K562 (cell line): ENCODE measurements at regions not wholly inside any gene's neighbourhood (a gene's known extent, or its start where the extent isn't known, plus 50 kb on each side); places are given as distances from the start of the nearest gene placed in this dataset.

Experiments
- ATAC-seq: fragments of 200-7000 bp; cut with Tn5 transposase; 3 replicates; pipeline ENCODE4 v1.9.1; 2020; ENCODE audit warnings: moderate library complexity
- BruUV-seq: library from RNA; stranded (reverse); fragments of 400-500 nt; replicated peaks from 2 replicates; lab custom pipeline; 2021; lab: Mats Ljungman, UMichigan
- CTCF ChIA-PET: fragments of 300-600 bp; formaldehyde crosslinking; extraction: SDS; loops from one replicate; lab custom pipeline; 2021; ENCODE audit warnings: low intra/inter-chr PET ratio; lab: Yijun Ruan, JAX
- POLR2A ChIA-PET: fragments of 300-600, 350-650 bp; sonication (Branson Sonifier 250); formaldehyde crosslinking; extraction: SDS; loops from one replicate; lab custom pipeline; 2021; ENCODE audit warnings: antibody characterized with exemption, inconsistent platforms; lab: Yijun Ruan, JAX
- DNase-seq, 4 experiments: peaks; one replicate each; pipeline versions ENCODE4 v3.0.0 to v3.0.0-alpha.2; 2011 to 2018; ENCODE audit warnings: low spot score in 3 of 4, mixed read lengths in 3 of 4; ENCODE audit errors: extremely low read depth in 1 of 4
- FAIRE-seq: peaks from 2 replicates; lab custom pipeline; 2011; peaks lifted over from hg19 to GRCh38; lab: Jason Lieb, UNC
- H2AFZ ChIP-seq: 2 replicates; pipeline ENCODE4 v1.6.0; 2011; ENCODE audit warnings: low read depth, low read length, control low read depth, inconsistent platforms
- H3K27ac ChIP-seq: fragments of 200-600 bp; 3 replicates; pipeline ENCODE4 v1.8.0; 2011; ENCODE audit warnings: low read depth, mild to moderate bottlenecking, control low read depth, inconsistent platforms, low read length, moderate library complexity, mixed read lengths; ENCODE audit errors: extremely low read depth
- H3K27me3 ChIP-seq, 2 experiments: fragments of 300-600 bp in 1 of 2; 2 replicates in 1 of 2; 3 replicates in 1 of 2; pipeline versions ENCODE4 v1.6.0 to v1.8.0; 2011; ENCODE audit warnings: inconsistent platforms in 2 of 2, low read length in 2 of 2, mild to moderate bottlenecking in 1 of 2, mixed read lengths in 1 of 2, moderate library complexity in 1 of 2; ENCODE audit not compliant: control insufficient read depth in 2 of 2, insufficient read depth in 2 of 2
- H3K36me3 ChIP-seq: fragments of 300-600 bp; 3 replicates; pipeline ENCODE4 v1.8.0; 2011; ENCODE audit warnings: mild to moderate bottlenecking, low read length, inconsistent platforms; ENCODE audit not compliant: control insufficient read depth, insufficient read depth
- H3K4me1 ChIP-seq, 2 experiments: fragments of 200-600 bp in 1 of 2; replicated peaks in 1 of 2; 2 replicates in 1 of 2; 3 replicates in 1 of 2; pipeline versions ENCODE4 v1.5.1 to v1.8.0; 2011; ENCODE audit warnings: inconsistent platforms in 2 of 2, low read length in 2 of 2, mild to moderate bottlenecking in 1 of 2, mixed read lengths in 1 of 2, moderate library complexity in 1 of 2; ENCODE audit not compliant: control insufficient read depth in 2 of 2, insufficient read depth in 2 of 2
- H3K4me2 ChIP-seq: 2 replicates; pipeline ENCODE4 v1.6.1; 2011; ENCODE audit warnings: low read length, control low read depth, inconsistent platforms, mixed read lengths; ENCODE audit not compliant: insufficient read depth
- H3K4me3 ChIP-seq: fragments of 200-600 bp; sonication (generic), shearing (Covaris generic); 2 replicates; pipeline ENCODE4 v1.5.1; 2016; ENCODE audit warnings: control low read depth, inconsistent platforms
- H3K79me2 ChIP-seq: fragments of 200-600 bp; 3 replicates; pipeline ENCODE4 v1.8.0; 2011; ENCODE audit warnings: low read length, inconsistent platforms; ENCODE audit not compliant: control insufficient read depth, insufficient read depth
- H3K9ac ChIP-seq, 2 experiments: 2 replicates each; pipeline versions ENCODE4 v1.6.0 to v1.6.1; 2011; ENCODE audit warnings: low read depth in 2 of 2, low read length in 2 of 2, control low read depth in 1 of 2, inconsistent platforms in 1 of 2, mild to moderate bottlenecking in 1 of 2, mixed read lengths in 1 of 2; ENCODE audit not compliant: insufficient read depth in 1 of 2
- H3K9me1 ChIP-seq: one replicate; pipeline ENCODE4 v1.6.0; 2011; ENCODE audit warnings: inconsistent platforms, mild to moderate bottlenecking, low read length, moderate library complexity; ENCODE audit not compliant: control insufficient read depth, insufficient read depth
- H3K9me3 ChIP-seq: replicated peaks from 2 replicates; pipeline ENCODE4 v1.5.1; 2011; ENCODE audit warnings: low read depth, low read length, inconsistent platforms; ENCODE audit not compliant: control insufficient read depth, insufficient read depth
- H4K20me1 ChIP-seq: replicated peaks from 2 replicates; pipeline ENCODE4 v1.6.1; 2011; ENCODE audit warnings: low read length, inconsistent platforms, mixed read lengths; ENCODE audit not compliant: control insufficient read depth, insufficient read depth
- CREM ChIP-seq: IDR thresholded peaks from 2 replicates; pipeline ENCODE4 v1.6.1; 2014; ENCODE audit warnings: antibody characterized with exemption, low read depth
- E2F6 ChIP-seq, 2 experiments: IDR thresholded peaks; 2 replicates each; pipeline ENCODE4 v1.6.1; 2011; ENCODE audit warnings: borderline replicate concordance in 1 of 2, control low read depth in 1 of 2, low read depth in 1 of 2, low read length in 1 of 2, mild to moderate bottlenecking in 1 of 2, mixed read lengths in 1 of 2, moderate library complexity in 1 of 2; ENCODE audit not compliant: insufficient read depth in 1 of 2, insufficient read length in 1 of 2, poor library complexity in 1 of 2, severe bottlenecking in 1 of 2; ENCODE audit errors: extremely low read depth in 1 of 2
- MAFK ChIP-seq: IDR thresholded peaks from 2 replicates; pipeline ENCODE4 v1.6.1; 2011; ENCODE audit warnings: low read length, improper control_type of control experiment
- NR2F6 ChIP-seq: fragments of 450-650 bp; formaldehyde crosslinking; IDR thresholded peaks from 2 replicates; pipeline ENCODE4 v1.4.0; 2020; ENCODE audit warnings: mild to moderate bottlenecking
- SMARCB1 ChIP-seq: IDR thresholded peaks from 2 replicates; pipeline ENCODE4 v1.6.1; 2011; ENCODE audit warnings: improper control_type of control experiment, low read depth; ENCODE audit not compliant: insufficient read length
- SRSF3 ChIP-seq: fragments of 200-400 bp; formaldehyde crosslinking; IDR thresholded peaks from 2 replicates; pipeline ENCODE4 v1.6.1; 2016; ENCODE audit warnings: mild to moderate bottlenecking, low read length, moderate library complexity; ENCODE audit not compliant: insufficient read depth
- TAF1 ChIP-seq: IDR thresholded peaks from 2 replicates; pipeline ENCODE4 v1.6.1; 2011; ENCODE audit warnings: mild to moderate bottlenecking, low read length, moderate library complexity; ENCODE audit not compliant: insufficient read depth, control insufficient read depth, severe bottlenecking; ENCODE audit errors: extremely low read depth
- TSC22D4 ChIP-seq: fragments of 450-650 bp; IDR thresholded peaks from 2 replicates; pipeline ENCODE4 v1.6.1; 2016; ENCODE audit warnings: missing genetic modification characterization, missing biosample characterization, control low read depth
- USF2 ChIP-seq: sonication (generic); formaldehyde crosslinking; IDR thresholded peaks from 2 replicates; pipeline ENCODE4 v1.5.0; 2020; ENCODE audit warnings: missing genetic modification reagents
- XRCC4 ChIP-seq: IDR thresholded peaks from one replicate; pipeline ENCODE4 v1.6.1; 2011; ENCODE audit not compliant: insufficient read depth, insufficient read length; ENCODE audit errors: extremely low read depth
- XRCC5 ChIP-seq: fragments of 200-400 bp; formaldehyde crosslinking; IDR thresholded peaks from 2 replicates; pipeline ENCODE4 v1.6.1; 2017; ENCODE audit warnings: low read depth, mild to moderate bottlenecking, low read length
- ZHX1 ChIP-seq: fragments of 150-350 bp; conservative IDR thresholded peaks from 2 replicates; pipeline ENCODE4 v1.6.1; 2014; ENCODE audit warnings: low read length
- ZNF143 ChIP-seq: sonication (generic); formaldehyde crosslinking; IDR thresholded peaks from 2 replicates; pipeline ENCODE4 v1.9.0; 2022; ENCODE audit warnings: mild to moderate bottlenecking, missing genetic modification reagents
- ZNF699 ChIP-seq: fragments of 250-450 bp; sonication (Bioruptor Pico); IDR thresholded peaks from 2 replicates; pipeline ENCODE4 v1.8.0; 2021; ENCODE audit warnings: mild to moderate bottlenecking, moderate library complexity; ENCODE audit not compliant: insufficient replicate concordance
- ZSCAN29 ChIP-seq: fragments of 450-650 bp; IDR thresholded peaks from 2 replicates; pipeline ENCODE4 v1.6.1; 2017
- WGBS: fragments of 100-300 bp; shearing (Covaris generic); methylation state at CpG from one replicate; pipeline ENCODE4 v1.1.6; 2016; ENCODE audit warnings: low coverage, mixed read lengths; ENCODE audit not compliant: insufficient coverage; ENCODE audit errors: missing lambda C conversion rate; 5-methylcytosine and 5-hydroxymethylcytosine counted together
- in situ Hi-C: fragments of 300-500 bp; cut with MboI; formaldehyde crosslinking; loops from 4 replicates; pipeline ENCODE4 v1.15.0; 2018; ENCODE audit warnings: inconsistent platforms, mixed read lengths
- intact Hi-C: fragments of 100-400 bp; cut with micrococcal nuclease; formaldehyde crosslinking; loops from 2 replicates; pipeline ENCODE4 v1.14.2; 2022

- TF ChIP-seq E2F6 (IDR thresholded peaks at IDR 0.05; ENCODE audit: borderline replicate concordance in 1 of 2, extremely low read depth in 1 of 2, insufficient read depth in 1 of 2, insufficient read length in 1 of 2, low read depth in 1 of 2, low read length in 1 of 2, poor library complexity in 1 of 2, severe bottlenecking in 1 of 2) (no peak), MAFK (no peak), CREM (no peak)
- TF ChIP-seq, all 486 proteins: peak for 0
Observed at GRCh38 chr12:3353621-3354020, 137.4 kb upstream of the PRMT8 start (continued).

GRCh38 chr12:3354586-3354985 lies 136.4 kb upstream of the PRMT8 start:
- intact Hi-C loops, result no loop called here
- ATAC-seq (no peak), DNase-seq (no peak), FAIRE-seq (no peak)
- no peak overlapping the region for H3K9ac ChIP-seq
- no peak overlapping the region for H2AFZ ChIP-seq
- H3K27me3 ChIP-seq, result no peaks in the 10 kb centered on the region; a peak in 1 of 5 replicates
- H3K27ac ChIP-seq, result no peak overlapping the region
- H3K9me3 ChIP-seq, result no peaks in the 10 kb centered on the region
- no peaks in the 10 kb centered on the region for H3K9me1 ChIP-seq
- no TSS peak for BruUV-seq
- no peaks in the 10 kb centered on the region for H3K36me3 ChIP-seq
- WGBS, result 0% methylated on average over 3 of the region's 3 CpGs
- H3K79me2 ChIP-seq, result no peaks in the 10 kb centered on the region
- H3K4me2 ChIP-seq, result no peak overlapping the region
- POLR2A ChIA-PET, result no interaction called here
- TF ChIP-seq TSC22D4 (no peak), ZNF143 (no peak), USF2 (CRISPR knock-in tag) (no peak), TAF1 (no peak), SMARCB1 (no peak), ZSCAN29 (no peak), XRCC4 (no peak), ZNF699 (CRISPR knock-in tag) (no peak), SRSF3 (no peak), ZHX1 (no peak), NR2F6 (CRISPR knock-in tag) (no peak), XRCC5 (no peak)
- CTCF ChIA-PET, result no interaction called here
- H4K20me1 ChIP-seq, result no peaks in the 10 kb centered on the region
- H3K4me1 ChIP-seq, result no peaks in the 10 kb centered on the region
- in situ Hi-C loops, result no loop called here
- no peak overlapping the region for H3K4me3 ChIP-seq
